ENCODE measurements at regions not wholly inside any gene's neighbourhood (a gene's known extent, or its start where the extent isn't known, plus 50 kb on each side); places are given as distances from the start of the nearest gene placed in this dataset.

GRCh38 chr1:18032172-18032859, 75.3 kb upstream of the IGSF21 start:
- TF ChIP-seq POLR2AphosphoS5 (IDR thresholded peaks at IDR 0.05) (no peak), CTCF (IDR thresholded peaks at IDR 0.05) (no peak)

Data from breast epithelium (tissue), 3 donors.